HG02981 (cell line): ENCODE measurements at regions not wholly inside any gene's neighbourhood (a gene's known extent, or its start where the extent isn't known, plus 50 kb on each side); places are given as distances from the start of the nearest gene placed in this dataset.

ENCODE experiments used
- ATAC-seq: cut with Tn5 transposase; IDR thresholded peaks from one replicate; pipeline ENCODE4 v1.9.1; 2021; ENCODE audit warnings: mild to moderate bottlenecking, moderate library complexity; ENCODE audit not compliant: unreplicated experiment

DNA sequence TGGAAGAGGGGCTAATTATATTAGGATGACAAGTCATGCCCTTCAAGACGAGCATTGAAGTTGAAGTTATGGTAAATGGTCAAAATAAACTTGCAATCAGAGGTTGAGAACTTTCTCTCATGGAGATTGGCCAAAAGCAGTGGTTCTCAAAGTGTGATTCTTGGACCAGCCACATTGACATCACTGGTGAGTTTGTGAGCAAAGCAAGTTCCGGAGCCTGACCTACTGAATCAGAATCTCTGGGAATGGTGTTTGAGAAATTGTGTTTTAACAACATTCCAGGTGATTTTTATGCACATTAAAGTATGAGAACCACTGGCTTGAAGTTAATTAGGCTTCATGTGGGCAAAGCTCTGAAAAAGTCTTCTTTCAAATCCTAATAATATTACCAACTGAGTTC lies 403.5 kb downstream of the ZSWIM6 start:
- no peak for ATAC-seq

DNA sequence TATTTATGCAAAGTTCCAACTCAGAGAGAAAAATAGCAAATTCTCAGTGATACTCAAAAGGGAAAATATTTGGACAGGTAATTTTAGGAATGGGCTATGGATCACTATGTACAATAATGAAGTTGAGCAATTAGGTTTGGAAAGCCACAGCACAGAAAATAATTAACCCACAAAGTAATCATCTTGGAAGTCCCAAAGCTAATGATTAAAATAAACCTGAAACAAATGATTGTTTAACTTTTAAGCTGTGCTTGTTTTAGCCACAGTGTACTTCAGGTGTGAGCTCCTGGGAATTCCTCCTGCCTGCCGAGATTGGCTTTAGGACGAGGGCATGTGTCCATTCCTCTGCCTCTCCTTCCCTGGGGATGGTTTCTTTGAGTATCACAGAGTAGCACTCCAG lies 403.9 kb downstream of the ZSWIM6 start:
- ATAC-seq = no peak

DNA sequence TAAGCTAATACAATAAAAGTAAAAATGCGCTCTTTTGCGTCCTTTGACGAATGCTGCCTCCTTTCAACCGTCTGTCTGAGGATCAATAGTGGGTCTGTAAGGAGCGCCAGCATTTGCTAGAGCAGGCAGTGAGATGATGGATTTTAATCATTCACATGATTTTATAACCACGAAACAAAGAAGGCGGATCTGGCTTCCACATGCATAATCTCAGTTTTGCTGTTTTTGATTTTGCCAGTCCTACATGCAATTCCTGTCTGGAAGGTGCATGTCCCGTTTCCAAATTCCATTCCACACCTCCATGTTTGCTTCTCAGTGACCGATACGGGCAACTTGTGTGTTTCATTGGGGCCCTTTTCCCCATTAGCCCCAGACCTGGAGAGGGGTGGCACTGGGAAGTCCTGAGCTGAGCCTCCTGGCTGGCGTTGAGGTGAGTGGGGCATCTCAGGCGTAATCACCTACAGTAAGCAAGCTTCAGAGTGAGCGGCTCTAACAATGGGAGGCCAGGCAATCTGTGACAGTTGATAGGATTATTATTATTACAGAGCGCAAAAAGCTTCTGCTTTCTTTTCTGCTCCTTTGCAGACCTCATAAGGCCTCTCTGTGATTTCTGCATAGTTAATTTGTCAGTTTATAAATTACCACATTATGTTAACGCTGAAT lies 405.4 kb downstream of the ZSWIM6 start:
- no peak for ATAC-seq

DNA sequence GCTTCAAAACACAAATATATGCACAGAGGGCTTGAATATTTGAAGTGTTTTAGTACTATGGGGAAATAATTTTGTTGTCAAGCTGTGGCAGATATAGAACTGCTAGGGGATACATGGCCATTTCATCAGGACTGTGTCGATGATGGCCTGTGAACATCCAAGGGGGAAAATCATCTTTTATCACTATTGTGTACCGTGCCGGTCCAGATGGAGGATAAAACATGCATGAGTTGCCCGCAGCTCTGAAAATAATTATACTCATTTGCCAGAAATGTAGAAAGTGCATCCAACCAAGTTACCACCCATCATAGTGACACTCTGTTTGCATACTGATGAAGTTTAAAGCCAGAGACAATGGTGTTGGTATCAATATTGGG lies 405.9 kb downstream of the ZSWIM6 start:
- no peak for ATAC-seq

DNA sequence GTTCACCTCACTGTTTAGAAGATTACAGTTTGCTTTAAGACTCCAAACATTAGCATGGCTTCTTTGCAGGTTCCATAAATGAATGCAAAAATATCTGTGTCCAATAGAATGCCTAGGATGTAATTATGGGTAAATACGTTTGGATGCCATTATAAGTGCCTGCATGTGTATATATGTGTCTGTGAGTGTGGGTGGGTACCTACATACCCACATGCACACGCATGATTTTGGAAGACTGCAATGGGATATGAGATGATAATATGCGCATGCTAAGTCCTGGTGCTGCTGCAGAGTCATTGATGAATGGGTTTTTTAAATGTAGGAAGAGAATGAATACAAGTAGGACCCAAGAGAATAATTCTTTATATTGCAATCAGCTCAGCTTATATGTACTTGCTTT lies 406.4 kb downstream of the ZSWIM6 start:
- ATAC-seq = no peak

DNA sequence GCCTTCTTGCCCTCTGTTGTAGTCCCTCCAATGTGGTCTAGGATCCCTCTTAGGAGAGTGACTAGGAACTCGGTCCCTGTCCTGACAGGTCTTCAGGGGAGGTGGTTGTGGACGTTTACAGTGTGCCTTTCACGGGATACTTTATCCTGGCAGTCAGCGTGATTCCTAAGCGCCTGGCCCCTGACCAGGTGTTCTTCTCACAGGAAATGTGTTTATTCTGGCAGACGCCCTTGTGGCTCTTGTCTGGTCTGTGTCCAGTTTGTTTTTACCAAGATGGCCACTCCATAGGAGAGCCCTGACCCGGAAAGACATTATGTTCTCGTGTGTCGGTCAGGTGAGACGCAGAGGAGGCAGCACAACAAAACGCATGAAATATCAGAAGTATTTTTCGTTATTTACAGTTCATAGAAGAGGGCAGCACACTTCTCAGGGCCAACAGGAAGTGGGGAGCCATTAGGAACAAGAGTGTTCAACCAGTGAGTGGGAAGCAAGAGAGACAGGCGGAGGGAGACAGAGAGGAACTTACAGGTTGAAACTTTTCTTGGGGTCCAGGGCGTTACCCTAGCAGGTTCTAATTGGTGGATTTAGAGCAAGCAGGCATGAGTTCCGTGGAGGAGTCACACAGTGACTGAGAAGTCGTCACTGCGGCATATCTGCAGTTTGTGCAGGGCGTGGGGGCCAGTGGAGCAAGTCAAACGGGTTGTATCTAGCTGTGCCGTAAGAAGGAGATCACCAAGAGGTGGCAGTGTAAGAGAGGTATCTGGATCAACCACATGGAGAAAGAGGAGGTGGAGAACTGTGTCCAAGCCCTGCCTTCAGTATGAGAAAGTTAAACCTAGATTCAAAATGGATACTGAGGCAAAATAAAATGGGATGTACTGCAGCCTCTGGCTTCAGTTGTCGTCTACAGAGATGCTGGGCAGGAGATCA lies 412.9 kb downstream of the ZSWIM6 start:
- ATAC-seq = no peak

DNA sequence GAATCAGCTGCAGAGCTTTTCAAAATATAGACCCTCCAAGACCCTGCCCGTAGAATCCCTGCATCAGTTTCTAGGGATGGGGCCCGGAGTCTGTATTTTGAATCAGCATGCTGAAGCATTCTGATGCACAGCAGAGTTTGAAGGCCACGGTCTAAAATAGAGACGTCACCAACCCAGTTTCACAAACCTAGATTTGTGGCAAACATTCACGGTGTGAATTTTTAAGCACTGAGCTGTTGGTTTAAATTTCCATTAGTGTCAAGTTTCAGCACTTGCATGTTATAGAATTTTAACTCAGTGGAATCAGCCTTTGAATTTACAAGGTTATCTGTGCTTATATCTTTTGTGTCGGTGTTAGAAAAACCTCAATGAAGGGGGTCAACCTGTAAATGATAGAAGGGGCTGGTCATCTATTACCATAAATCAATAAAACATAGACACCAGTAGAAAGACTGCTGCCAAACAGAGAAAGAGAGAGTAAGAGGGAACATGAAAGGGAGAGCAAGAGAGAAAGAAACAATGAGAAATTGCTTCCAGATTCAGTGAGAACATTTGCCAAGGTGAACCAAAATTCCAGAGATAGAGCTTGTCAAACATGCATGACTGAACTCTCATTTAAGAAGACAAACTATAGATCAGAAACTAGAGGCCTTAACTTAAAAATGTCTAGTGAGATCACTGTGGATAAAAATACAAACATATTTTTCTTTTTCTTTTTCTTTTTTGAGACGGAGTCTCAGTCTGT lies 414.9 kb downstream of the ZSWIM6 start:
- ATAC-seq = no peak

DNA sequence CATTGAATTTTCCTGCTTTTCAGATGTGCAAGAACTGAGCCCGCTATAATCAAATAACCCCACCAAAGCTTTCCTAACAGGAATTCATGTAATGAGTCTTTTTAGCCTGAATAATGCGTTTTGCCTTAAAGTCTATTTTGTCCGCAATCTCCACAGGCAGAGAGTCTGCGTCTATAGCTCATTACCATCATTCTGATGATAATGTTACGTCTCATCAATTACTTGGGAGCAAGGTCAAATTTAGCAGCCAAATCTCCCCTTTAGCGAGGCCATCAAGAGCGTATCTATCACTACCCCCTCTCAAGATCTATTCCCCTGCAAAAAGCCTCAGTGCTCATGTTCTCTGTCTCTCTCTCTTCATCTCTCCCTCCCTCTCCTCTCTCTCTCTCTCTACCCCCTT lies 416.1 kb downstream of the ZSWIM6 start:
- ATAC-seq = no peak

DNA sequence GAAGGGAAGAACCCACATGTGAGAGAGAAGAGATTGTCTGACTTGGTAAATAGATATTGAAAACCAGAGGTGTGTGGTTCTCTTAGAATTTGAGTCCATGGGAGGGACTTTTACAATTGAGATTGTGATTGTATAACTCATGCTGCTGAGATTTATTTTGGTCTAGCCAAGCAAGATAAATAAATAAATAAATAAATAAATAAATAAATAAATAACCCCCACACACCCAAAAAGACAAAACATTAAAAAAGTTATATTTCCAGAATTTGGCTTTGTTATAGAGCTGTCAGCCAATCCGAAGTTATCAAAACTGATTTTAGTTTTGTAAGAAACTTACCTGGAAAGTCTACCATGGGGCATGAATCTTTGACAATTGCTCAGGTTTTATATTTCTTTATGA lies 416.6 kb downstream of the ZSWIM6 start:
- no peak for ATAC-seq

DNA sequence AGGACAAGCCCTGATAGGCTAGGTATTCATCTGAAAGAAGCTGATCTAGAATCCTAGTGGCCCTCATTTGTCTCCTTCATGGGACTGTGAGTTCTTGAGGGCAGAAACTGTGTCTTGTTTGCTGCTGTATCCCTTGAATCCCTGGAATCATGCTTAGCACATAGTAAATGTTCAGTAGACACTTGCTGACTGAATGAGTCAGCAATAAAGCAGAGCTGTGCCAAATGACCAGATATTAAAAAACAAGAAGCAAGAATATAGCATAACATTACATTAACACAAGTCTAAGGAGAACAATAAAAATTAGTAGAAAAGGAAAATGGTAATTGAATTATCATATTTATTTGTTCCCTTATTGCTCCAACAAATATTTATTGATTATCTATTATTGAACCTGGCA lies 420.5 kb downstream of the ZSWIM6 start:
- ATAC-seq = no peak

DNA sequence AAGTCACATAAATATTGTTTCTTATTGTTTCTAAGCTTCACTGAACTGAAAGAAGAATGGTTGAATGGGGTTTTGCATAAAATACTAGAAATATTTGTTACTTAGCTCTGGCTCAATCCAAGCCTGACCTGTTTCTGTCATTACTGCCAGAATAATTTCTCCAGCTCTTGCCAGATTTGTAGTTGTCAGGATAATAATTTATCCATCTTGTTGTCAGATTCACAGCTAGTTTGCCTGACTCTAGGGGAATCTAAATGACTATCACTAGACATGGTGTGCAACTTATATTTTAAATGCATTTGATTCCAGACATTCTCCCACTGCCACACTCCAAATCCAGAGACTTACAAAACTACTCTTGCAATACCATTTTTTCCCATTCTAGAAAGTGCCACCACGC lies 422.7 kb downstream of the ZSWIM6 start:
- ATAC-seq = no peak

DNA sequence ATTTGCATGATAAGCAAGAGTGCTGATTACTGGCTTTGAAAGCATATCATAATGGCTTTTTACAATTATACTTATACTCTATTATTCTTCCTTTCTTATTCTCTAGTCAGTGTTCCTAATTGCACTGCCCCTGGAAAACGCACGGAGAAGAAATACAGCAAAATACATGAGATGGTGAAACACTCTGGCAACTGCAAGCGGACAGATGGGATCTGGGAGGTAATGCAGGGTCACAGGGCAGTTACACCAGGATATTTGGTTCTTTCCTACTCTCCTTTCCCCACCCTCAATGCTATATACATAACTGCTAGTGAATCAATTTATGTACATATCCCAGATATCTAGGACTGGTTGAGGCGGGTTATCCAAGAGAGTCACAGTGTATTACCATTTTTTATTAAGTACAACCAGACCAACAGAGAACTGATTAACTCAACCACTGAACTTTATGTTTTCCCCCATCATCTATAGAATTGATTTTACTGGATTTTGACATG lies 423.7 kb downstream of the ZSWIM6 start:
- no peak for ATAC-seq

DNA sequence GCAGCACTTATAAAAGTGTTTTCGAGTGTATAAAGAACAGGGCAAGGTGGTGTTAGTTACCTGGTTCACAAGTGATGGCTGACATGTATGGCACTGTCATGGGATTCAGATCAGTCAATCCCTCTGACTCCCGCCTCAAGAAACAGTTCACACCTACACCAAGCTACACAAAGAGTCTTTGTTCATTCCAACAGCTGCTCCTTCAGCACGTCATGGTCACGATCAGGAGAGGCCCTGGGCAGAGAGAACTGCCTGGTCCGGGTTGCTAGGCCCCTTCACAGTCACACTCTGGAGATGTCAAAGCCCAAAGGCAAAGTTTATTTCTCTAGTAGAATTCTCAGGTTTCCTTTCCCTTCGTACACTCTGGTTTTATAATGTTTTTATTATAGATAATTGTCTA lies 426.7 kb downstream of the ZSWIM6 start:
- ATAC-seq = no peak

DNA sequence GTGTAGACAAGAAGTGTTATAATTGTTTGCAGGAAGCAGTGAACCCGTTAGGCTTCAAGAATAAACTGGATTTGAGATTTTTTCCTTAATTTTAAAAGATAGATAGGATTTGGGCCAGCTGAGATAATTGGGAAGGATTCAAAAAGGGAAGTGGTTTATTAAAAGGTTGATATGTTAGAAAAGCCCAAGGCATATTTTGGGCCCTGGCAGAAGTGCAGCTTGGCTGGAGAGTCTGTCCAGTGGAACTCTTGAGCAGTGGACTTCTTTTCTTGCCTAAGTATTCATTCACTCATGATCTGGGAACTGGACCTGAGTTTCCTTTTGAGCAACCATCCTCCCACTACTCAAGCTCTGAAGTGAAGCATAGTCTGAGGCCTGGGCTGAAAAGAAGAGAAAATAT lies 433.4 kb downstream of the ZSWIM6 start:
- no peak for ATAC-seq

DNA sequence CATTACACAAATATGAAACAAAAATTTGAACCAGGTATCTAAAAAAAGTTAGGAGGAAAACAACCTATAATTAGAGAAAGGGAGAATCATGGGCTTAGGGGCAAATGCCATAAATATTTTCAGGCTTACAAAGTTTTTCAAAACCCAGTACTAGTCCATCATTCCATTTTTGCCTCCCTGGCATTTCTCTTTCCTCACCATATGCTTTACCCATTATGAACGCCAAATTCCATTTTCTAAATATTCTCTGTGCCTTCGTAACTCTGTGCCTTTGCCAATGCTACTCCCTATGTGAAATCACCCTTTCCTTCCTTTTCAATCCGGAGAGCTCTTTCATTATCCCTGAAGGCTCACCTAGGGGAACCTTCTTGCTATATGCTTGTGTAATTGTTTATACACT lies 434.1 kb downstream of the ZSWIM6 start:
- ATAC-seq = no peak

DNA sequence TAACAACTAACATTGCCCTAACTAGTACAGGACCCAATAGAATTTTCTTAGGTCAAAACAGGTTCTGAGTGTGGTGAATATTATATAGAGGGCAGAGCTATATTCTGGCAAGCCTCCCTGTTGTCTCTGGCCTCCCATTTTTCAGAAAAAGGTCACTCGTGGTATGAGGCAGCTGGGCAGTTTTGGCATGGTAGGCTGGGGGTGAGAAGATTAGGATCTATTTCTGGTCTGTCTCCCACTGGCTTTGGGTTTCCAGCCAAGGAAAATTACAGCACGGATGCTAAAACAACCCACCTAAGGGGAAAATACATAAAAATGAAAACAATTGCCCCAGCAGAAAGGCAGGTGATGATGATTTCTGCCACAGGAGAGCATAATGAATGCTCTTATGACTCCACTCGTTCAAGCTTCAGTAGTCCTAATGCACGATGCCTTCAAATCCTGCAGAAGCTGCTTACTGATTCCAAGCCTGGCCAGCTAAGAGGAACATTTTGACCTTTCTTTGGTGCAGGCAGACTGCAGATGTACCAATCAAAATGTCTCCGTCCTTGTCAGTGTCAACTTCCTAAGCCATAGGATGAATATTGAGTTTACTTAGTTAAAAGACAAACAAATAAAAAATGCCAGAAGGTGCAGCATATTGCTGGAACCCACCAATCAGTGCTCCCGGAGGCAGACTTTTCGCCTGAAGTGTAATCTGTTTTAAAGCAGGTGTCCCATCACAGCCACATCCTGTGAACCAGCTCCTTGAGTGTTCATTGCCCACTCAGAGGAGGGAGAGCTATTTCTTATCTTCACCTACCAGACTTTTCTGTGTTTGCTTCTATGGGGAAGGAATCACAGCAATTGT lies 435.4 kb downstream of the ZSWIM6 start:
- no peak for ATAC-seq

DNA sequence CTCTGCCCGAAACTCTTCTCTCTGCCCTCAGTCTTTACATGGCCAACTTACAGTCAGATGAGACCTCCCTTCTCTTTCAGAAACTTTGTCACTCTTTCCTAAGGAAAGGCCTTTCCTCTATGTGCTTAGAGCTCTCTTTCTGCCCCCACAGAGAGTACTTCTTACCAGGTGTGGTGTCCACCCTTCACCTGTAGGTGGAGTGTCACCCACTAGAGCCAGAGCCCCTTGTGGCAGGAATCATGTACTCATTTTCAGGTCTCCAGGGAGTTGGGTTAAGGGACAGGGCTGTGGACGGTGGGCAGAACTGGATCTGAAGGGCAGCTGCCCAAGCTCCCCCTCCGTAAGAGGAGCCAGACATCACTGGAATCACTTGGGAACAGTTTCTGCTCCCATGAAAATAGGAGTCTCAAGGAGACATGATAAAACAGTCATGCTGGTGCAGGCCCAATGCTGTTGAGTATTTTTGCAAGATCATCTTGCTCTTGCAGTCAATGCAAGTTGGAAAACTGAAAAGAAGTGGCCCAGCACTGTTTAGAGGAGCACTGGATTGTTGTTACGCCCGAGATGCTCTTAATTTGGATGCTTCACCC lies 436.7 kb downstream of the ZSWIM6 start:
- ATAC-seq = peak; percentile 91

DNA sequence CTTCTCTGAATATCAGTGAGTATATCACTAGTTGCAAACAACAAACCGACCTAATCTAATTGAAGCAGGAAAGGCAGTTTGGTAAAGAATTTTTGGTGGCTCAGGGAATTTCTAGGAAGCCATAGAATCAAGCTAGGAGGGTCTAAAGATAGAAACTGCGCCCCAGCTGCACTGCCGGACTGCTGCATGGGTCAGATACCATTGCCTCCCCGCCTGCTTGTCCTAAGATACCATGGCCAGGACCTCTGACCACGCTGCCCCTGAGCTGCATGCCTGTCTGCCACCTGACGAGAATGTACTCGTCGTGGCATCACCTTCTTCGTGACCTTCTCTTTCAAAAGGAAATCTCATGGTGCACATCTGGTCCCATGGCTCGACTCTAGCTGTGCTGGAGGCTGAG lies 439.0 kb downstream of the ZSWIM6 start:
- no peak for ATAC-seq

DNA sequence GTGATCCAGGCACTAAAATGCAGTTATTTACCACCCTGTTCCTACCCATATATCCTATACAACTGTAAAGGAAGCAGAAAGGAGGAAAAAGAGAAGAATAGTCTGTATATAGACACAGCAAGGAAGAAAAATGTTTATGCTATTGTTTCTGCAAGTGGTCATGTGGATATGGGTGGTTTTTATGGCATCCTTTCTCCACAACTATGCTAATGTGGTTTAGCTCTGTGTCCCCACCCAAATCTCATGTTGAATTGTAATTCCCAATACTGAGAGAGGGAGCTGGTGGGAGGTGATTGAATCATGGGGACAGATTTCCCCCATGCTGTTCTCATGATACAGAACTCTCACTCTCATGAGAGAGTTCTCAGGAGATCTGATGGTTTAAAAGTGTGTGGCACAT lies 439.8 kb downstream of the ZSWIM6 start:
- ATAC-seq = no peak

DNA sequence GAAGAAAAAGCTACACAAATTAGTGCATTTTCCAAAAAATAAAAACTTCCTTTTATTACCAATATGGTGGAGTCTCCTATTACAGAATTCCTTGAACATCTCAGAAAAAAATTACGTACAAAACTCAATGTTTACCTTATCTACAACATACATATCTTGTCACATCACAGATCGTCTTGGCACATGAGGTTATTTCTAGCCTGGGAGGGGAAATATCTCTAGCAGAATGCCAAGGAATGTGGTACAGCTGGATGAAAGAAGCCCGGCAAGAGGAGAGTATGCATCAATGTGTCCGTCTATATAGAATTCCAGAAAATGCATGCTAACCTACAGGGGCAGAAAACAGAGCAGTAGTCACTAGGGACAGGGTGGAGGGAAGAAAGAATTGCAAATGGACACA lies 443.8 kb downstream of the ZSWIM6 start:
- no peak for ATAC-seq
